ENCODE measurements at regions not wholly inside any gene's neighbourhood (a gene's known extent, or its start where the extent isn't known, plus 50 kb on each side); places are given as distances from the start of the nearest gene placed in this dataset.
A peak's percentile ranks its signal among the peaks of the same experiment; 100 is the strongest.

- Histone ChIP-seq H2AFZ (ENCODE audit: low read length) (peak overlapping the region; percentile 6; the same call in 1 of the 2 replicates), H3K9me2 (ENCODE audit: insufficient read depth, low read length) (no peaks in the 10 kb centered on the region), H3K4me2 (ENCODE audit: low read length) (no peak overlapping the region), H3K79me2 (ENCODE audit: insufficient read depth, low read depth, low read length) (no peaks in the 10 kb centered on the region), H3K9me3 (ENCODE audit: low read length) (peaks cover 10% of the 10 kb centered on the region; the same call in 1 of the 2 replicates), H3K4me1 (ENCODE audit: insufficient read depth, low read length, poor library complexity, severe bottlenecking) (peaks cover 67% of the 10 kb centered on the region), H3K36me3 (ENCODE audit: insufficient read depth, low read length) (no peaks in the 10 kb centered on the region), H4K20me1 (ENCODE audit: insufficient read depth, low read length) (no peaks in the 10 kb centered on the region), H3K27ac (ENCODE audit: low read depth, low read length, poor library complexity, severe bottlenecking) (no peak overlapping the region), H3K4me3 (ENCODE audit: low read depth, low read length, poor library complexity, severe bottlenecking) (no peak overlapping the region)
- BruUV-seq (replicated peaks), result no TSS peak
- CTCF ChIA-PET (ENCODE audit: unreplicated experiment), result no interaction called here
- DNase-seq (ENCODE audit: low spot score), result no peak
- POLR2A ChIA-PET, result interaction anchor here (0.6 to 1.6 kb wide), 2 partner anchors 18 to 1458 kb away, joined by 3 read pairs; no protein-coding TSS in a partner anchor
- no peak for TF ChIP-seq EZH2phosphoT487 (IDR thresholded peaks at IDR 0.05; ENCODE audit: borderline replicate concordance, low read depth, low read length)
- no peak for TF ChIP-seq CTCF (conservative IDR thresholded peaks at IDR 0.05; ENCODE audit: low read length)
- intact Hi-C loops (cut with micrococcal nuclease; ENCODE audit: unreplicated experiment), result no loop called here
These were observed 267.6 kb upstream of the PRDM1 start for GRCh38 chr6:105818505-105818904.

GRCh38 chr6:105817961-105818360 lies 268.2 kb upstream of the PRDM1 start:
- TF ChIP-seq EZH2phosphoT487 (IDR thresholded peaks at IDR 0.05; ENCODE audit: borderline replicate concordance, low read depth, low read length) (no peak), CTCF (conservative IDR thresholded peaks at IDR 0.05; ENCODE audit: low read length) (no peak)
- Histone ChIP-seq H3K36me3 (ENCODE audit: insufficient read depth, low read length) (no peaks in the 10 kb centered on the region), H3K27ac (ENCODE audit: low read depth, low read length, poor library complexity, severe bottlenecking) (no peak overlapping the region), H3K4me1 (ENCODE audit: insufficient read depth, low read length, poor library complexity, severe bottlenecking) (peaks cover 67% of the 10 kb centered on the region), H3K79me2 (ENCODE audit: insufficient read depth, low read depth, low read length) (no peaks in the 10 kb centered on the region), H3K9me2 (ENCODE audit: insufficient read depth, low read length) (no peaks in the 10 kb centered on the region), H3K4me2 (ENCODE audit: low read length) (no peak overlapping the region), H2AFZ (ENCODE audit: low read length) (peak overlapping the region; percentile 6; the same call in 1 of the 2 replicates), H4K20me1 (ENCODE audit: insufficient read depth, low read length) (no peaks in the 10 kb centered on the region), H3K9me3 (ENCODE audit: low read length) (peaks cover 10% of the 10 kb centered on the region; the same call in 1 of the 2 replicates), H3K4me3 (ENCODE audit: low read depth, low read length, poor library complexity, severe bottlenecking) (no peak overlapping the region)
- no TSS peak for BruUV-seq (replicated peaks)
- ChIA-PET CTCF (ENCODE audit: unreplicated experiment) (no interaction called here), POLR2A (interaction anchor here (0.6 to 1.6 kb wide), 2 partner anchors 17 to 1458 kb away, joined by 3 read pairs; no protein-coding TSS in a partner anchor)
- no peak for DNase-seq (ENCODE audit: low spot score)
- intact Hi-C loops (cut with micrococcal nuclease; ENCODE audit: unreplicated experiment), result no loop called here

- CTCF ChIA-PET (ENCODE audit: unreplicated experiment), result no interaction called here
- POLR2A ChIA-PET, result interaction anchor here (0.7 to 1.6 kb wide), 3 partner anchors 14 to 33 kb away, joined by 3 read pairs; no protein-coding TSS in a partner anchor
- Histone ChIP-seq H3K9me3 (ENCODE audit: low read length) (peaks cover 5% of the 10 kb centered on the region; the same call in 1 of the 2 replicates), H3K79me2 (ENCODE audit: insufficient read depth, low read depth, low read length) (no peaks in the 10 kb centered on the region), H2AFZ (ENCODE audit: low read length) (peak overlapping the region; percentile 74), H3K4me2 (ENCODE audit: low read length) (no peak overlapping the region), H3K4me1 (ENCODE audit: insufficient read depth, low read length, poor library complexity, severe bottlenecking) (peaks cover 67% of the 10 kb centered on the region), H3K36me3 (ENCODE audit: insufficient read depth, low read length) (no peaks in the 10 kb centered on the region), H3K9me2 (ENCODE audit: insufficient read depth, low read length) (no peaks in the 10 kb centered on the region), H3K27ac (ENCODE audit: low read depth, low read length, poor library complexity, severe bottlenecking) (no peak overlapping the region), H3K4me3 (ENCODE audit: low read depth, low read length, poor library complexity, severe bottlenecking) (no peak overlapping the region), H4K20me1 (ENCODE audit: insufficient read depth, low read length) (no peaks in the 10 kb centered on the region)
- intact Hi-C loops (cut with micrococcal nuclease; ENCODE audit: unreplicated experiment), result no loop called here
- TF ChIP-seq CTCF (conservative IDR thresholded peaks at IDR 0.05; ENCODE audit: low read length), result no peak
- no peak for TF ChIP-seq EZH2phosphoT487 (IDR thresholded peaks at IDR 0.05; ENCODE audit: borderline replicate concordance, low read depth, low read length)
- no peak for DNase-seq (ENCODE audit: low spot score)
- BruUV-seq (replicated peaks), result no TSS peak
These were observed 268.8 kb upstream of the PRDM1 start for GRCh38 chr6:105817370-105817769.

Data from OCI-LY7 (cell line).